HG03571 (cell line): ENCODE measurements at regions not wholly inside any gene's neighbourhood (a gene's known extent, or its start where the extent isn't known, plus 50 kb on each side); places are given as distances from the start of the nearest gene placed in this dataset.

Experiments used
- ATAC-seq: cut with Tn5 transposase; IDR thresholded peaks from one replicate; pipeline ENCODE4 v1.9.1; 2021; ENCODE audit not compliant: unreplicated experiment

- ATAC-seq: no peak
Measured at GRCh38 chr18:77974329-77974728, 724.7 kb downstream of the GALR1 start.

DNA sequence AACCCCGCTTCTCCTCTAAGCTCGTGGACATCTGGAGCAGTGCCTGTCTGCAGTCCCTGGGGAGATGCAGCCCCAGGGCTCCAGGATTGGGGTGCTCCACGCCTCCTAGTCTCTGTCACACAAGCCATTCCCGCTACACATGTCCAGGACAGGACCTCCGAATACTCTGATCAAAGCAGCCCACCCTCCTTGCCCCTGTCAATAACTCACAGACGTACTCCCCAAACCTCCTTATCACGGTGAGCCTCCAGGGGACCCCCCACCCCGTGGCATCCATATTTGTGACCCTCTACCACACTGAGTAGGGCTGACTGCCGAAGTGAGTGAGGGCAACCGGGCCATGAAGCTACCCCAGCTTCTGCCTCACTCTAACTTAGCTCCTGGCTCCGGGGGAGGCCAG is 727.7 kb downstream of the GALR1 start:
- no peak for ATAC-seq

DNA sequence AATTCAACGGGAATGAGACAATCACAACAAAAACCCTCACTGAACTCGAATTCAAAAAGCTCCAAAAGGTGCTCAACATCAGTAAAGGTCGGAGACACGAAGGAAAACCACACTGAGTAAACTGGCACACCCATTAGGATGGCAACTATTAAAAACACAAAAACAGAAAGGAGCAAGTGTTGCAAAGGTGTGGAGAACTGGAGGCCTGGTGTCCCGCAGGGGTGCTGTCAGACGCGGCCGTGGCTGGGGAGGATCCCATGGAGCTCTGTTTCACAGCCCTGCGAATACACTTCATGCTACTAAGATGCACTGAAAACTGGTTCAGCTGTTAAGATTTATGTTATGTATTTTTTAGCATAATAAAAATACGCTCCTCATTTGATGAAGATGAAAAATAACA is 730.6 kb downstream of the GALR1 start:
- no peak for ATAC-seq

- no peak for ATAC-seq
Measured at GRCh38 chr18:77981874-77982273, 732.2 kb downstream of the GALR1 start.

DNA sequence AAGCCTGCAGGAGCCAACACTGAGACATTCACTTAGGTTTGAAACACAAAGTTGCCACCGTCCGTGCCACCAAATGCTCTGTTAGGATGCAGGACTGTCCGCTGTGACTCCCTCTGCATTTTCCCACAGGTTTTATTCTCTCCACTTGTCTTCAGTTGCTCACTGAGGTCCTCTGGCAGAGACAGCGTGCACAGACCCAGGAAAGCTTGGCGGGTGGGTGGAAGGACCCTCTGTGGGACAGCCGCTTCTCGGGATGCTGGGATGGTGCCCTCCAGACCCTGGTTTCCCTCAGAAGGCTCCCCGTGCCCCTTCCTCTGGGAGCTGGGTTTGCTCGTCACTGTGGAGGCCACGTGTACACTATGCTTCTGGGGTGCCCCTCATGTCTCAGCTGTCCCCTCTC is 733.6 kb downstream of the GALR1 start:
- no peak for ATAC-seq

- no peak for ATAC-seq
Measured at GRCh38 chr18:77984178-77984577, 734.5 kb downstream of the GALR1 start.

DNA sequence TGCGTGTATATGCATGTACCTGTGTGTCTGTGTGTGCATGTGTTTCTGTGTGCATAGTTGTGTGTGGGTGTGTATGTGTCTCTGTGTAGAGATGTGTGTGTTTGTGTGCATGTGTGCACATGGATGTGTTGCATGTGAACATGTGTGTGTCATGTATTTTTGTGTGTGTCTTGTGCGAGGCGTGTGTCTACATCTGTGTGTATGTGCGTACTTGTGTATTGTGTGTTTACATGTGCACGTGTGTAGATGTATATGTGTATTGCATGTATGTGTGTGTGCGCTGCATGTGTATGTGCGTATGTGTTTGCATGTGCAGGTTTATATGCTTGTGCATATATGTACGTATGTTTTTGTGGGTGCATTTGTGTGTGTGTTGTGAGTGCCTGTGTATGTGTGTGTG is 735.2 kb downstream of the GALR1 start:
- ATAC-seq: no peak

DNA sequence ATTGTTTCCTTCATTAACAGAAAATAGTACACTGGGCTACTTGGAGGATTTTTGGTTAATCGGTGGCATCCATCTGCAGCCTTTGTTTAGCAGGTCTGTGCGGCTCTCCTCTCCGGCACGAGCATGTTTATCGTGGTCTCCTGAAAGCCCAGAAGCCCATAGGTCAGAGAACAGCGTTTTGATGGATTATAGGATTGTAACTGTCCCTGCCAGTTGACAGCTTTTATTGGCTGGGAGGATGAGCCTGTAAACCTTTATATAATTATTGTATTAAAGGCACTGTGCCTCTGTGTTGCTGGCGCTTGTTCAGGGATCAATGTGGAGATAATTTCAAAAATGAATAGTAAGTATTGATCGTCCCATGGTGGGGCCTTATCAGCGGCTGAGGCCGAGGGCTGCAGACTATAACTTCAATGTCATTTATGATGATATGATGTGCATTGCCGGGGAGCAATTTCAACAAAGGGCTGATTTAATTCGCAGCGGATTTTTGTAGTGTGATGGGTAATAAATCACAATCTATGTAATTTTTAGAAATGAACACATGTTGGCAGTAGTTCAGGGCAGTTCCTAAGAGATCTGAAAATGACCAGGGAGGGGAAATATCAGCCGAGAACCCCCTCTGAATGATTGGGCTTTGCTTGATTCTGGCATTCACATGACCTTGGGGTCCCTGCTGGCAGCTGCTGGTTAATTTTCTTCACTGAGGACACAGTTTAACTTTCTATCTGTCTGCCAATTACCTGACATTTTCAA is 736.1 kb downstream of the GALR1 start:
- ATAC-seq: no peak

DNA sequence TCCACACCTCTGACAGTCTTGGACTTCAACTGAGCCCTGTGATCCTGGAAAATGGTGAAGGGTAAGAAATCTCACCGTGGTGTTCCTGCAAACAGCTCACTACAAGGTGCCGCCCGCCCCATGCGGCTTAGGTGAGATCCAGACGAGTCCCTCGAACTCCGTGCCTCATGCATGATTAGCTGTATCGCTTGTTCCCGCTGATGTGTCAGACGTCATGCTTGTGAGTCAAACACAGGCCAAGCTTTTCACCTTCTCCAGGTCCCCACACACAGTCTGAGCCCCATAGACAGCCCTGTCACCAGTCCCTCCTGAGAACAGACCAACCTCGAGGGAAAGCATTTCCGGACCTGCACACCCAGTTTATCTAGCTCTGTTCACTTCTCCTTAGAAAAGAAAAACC is 740.5 kb downstream of the GALR1 start:
- ATAC-seq: no peak

DNA sequence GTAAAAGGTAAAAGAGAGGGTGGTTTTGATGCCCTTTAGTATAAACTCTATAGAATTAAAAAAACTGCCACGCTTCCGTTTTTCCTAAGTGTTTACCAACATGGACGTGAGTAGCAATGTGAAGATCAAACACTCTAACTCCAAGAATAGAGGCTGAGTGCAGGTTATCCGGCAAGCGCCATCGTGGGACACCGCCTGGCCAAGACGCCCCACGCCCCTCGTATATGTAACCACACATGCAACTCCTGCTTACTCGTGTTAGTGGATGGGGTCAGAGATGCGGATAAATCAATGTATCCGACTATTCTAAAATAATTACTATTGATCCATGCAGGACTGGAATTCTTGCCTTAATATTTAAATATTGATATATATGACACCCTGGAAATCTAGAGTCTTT is 741.3 kb downstream of the GALR1 start:
- no peak for ATAC-seq

DNA sequence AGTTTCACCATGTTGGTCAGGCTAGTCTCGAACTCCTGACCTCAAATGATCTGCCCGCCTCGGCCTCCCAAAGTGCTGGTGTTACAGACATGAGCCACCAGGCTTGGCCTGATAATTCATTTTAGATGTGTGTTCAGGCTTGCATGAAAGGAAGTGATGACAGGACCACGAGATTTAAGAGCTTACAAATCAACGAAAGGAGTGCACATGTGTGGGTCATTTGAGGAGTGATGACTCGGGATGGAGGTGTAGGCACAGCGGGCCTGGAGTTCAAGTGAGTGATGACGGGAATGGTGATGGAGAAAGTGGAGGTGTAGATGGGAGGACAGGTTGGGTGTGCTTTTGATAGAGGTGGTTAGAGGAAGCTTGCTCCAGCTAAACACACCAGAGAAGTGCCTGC is 742.4 kb downstream of the GALR1 start:
- ATAC-seq: no peak

DNA sequence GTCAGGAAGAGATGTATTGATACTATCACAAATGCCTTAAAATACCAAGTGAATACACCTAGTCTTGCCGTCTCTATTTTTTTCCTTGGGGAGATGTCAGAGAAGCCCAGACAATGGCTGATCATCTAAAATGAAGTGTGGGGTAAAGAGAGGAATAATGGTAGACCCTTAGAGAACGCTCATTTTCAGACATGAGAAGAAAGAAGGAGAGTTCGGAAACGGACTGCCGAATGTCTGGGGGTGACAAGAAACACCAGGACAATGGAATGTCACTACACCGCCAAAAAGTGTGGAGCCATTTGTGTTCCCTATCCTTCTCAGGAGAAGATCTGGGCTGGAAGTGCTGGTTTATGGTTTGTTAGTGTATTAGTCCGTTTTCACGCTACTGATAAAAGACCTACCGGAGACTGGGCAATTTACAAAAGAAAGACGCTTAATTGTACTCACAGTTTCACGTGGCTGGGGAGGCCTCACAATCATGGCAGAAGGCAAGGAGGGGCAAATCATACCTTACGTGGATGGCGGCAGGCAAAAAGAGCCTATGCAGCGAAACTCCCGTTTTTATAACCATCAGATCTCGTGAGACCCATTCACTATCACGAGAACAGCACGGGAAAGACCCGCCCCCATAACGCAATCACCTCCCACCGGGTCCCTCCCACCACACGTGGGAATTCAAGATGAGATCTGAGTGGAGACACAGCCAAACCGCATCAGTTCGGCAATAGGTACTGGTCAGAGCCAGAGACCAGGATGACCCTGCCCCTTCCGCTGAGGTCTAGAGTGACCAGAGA is 743.7 kb downstream of the GALR1 start:
- no peak for ATAC-seq

DNA sequence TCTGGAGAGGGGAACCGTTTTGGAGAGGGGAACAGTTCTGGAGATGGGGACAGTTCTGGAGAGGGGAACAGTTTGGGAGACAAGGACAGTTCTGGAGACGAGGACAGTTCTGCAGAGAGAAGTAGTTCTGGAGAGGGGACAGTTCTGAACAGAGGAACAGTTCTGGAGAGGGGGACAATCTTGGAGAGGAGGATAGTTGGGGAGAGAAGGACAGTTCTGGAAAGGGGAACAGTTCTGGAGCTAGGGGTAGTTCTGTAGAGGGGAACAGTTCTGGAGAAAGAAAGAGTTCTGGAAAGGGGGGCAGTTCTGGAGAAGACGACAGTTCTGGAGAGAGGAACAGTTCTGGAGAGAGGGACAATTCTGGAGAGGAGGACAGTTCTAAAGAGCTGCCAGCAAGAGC is 745.9 kb downstream of the GALR1 start:
- no peak for ATAC-seq

- ATAC-seq: no peak
Measured at GRCh38 chr18:77996737-77997136, 747.1 kb downstream of the GALR1 start.

GRCh38 chr18:78001811-78002210 is 752.2 kb downstream of the GALR1 start:
- no peak for ATAC-seq

GRCh38 chr18:78006006-78006773 is 756.5 kb downstream of the GALR1 start:
- no peak for ATAC-seq

DNA sequence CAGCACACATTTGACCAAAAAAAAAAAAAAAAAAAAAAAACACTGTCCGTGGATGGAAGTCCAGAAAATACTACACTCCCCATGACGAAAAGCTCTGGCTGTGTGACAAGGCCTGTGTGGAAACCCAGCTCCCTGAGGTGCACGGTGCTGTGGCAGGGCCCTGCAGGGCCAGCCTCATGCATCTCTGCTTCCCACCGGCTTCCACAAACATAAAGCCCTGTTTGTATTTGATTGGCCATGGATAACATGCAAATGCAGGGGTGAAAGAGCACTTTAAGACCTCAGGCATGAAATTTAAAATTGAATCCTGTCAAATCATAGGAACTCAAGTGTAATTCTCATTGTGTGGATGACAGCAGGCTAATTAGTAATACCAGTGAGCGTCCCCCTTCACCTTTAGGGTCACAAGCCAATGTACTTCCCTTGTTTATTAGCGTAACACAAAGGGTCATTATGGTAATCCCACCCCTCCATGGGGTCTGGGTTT is 757.2 kb downstream of the GALR1 start:
- no peak for ATAC-seq

- no peak for ATAC-seq
Measured at GRCh38 chr18:78010363-78010762, 760.7 kb downstream of the GALR1 start.

GRCh38 chr18:78017869-78018268 is 768.2 kb downstream of the GALR1 start:
- no peak for ATAC-seq

DNA sequence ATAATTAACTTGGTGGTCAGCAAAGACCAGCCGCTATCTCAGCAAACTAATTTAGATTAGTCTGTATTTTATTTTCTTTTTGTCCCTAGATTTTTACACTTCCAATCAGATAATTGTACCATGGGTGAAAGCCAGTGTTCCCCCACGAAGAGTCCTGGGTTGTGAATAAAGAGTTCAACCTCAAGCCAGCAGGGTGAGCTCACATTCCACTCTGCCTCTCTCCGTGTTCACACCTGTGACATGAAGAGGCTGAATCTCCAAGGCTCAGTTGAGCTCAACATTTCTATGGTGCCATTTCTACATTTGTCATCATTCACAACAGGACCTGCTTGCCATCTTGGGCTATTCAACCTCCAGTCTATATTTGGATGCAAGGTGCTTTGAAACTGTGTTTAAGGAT is 771.5 kb downstream of the GALR1 start:
- ATAC-seq: no peak

DNA sequence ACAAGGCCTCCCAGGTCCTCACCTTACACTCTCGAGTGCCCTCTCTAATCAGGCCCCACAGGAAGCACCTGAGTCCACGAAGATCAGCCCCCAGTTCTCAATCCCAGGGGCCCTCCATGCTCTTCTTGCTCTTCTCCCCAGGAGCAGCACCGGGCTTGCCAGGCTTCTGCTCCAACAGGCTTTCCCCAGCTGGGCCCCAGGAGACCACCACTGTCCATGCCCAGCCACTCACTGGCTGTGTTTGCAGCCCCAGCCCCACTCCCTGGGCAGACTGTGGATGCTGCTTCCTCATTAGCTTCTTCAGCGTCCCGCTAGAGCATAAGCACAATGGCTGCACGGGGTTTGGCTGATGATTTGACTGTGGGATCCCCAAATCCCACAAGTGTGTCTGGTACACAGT is 781.9 kb downstream of the GALR1 start:
- ATAC-seq: no peak

DNA sequence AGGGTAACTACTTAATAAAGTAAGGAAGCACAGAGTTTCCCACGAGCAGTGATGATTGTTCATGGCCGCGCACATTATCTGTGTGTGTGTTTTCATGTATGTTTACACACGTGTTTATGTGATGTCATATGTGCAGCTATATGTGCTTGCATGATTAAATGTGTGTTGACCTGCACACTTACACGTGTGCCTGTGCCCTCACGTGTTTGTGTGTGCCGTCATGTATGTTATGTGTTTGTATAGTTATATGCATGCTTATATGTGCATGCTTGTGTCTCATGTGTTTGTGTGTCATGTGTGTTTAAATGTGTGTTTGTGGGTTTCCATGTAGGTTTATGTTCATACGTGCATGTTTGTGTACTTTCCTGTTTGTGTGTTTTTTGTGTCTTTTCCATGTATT is 782.3 kb downstream of the GALR1 start:
- ATAC-seq: no peak
